ENCODE measurements at regions not wholly inside any gene's neighbourhood (a gene's known extent, or its start where the extent isn't known, plus 50 kb on each side); places are given as distances from the start of the nearest gene placed in this dataset.

DNA sequence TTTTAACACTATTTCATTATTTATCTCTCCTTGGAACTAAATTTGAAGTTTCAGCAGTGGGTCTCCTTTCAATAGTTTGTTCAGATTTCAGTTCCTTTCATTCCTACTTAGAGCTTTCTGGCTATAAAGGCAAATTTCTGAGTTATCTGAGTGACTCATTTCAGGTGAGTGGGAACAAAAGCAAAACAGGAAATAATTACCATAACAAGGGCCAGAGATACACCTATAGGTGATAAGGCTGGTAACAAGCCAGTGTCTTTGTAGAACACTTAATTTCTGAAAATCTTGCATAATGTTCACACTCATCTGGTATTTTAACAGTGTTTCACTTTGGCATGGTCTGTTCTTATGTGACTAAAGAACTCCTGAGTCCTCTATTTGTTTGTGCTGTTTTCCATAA lies 64.5 kb upstream of the PRRC2C start:
- POLR2A ChIA-PET: no interaction called here

More for the DNA sequence above, 64.5 kb upstream of the PRRC2C start:
- Histone ChIP-seq H3K9me1 (replicated peaks; ENCODE audit: control insufficient read depth, extremely low read depth, insufficient read depth, low read length) (no peaks in the 10 kb centered on the region), H3K9ac (replicated peaks; ENCODE audit: extremely low read depth, insufficient read depth, low read length) (no peak overlapping the region), H3K36me3 (ENCODE audit: control insufficient read depth in 2 of 2, extremely low read depth in 1 of 2, insufficient read depth in 2 of 2, low read length in 2 of 2) (no peaks in the 10 kb centered on the region), H3K9me3 (replicated peaks; ENCODE audit: control insufficient read depth, insufficient read depth, low read length) (no peaks in the 10 kb centered on the region), H3K4me3 (replicated peaks in 1 of 3; ENCODE audit: insufficient read depth in 1 of 3, low read depth in 1 of 3, low read length in 3 of 3) (no peak overlapping the region), H3K27ac (ENCODE audit: insufficient read depth, low read depth, low read length) (no peak overlapping the region), H3K27me3 (ENCODE audit: control insufficient read depth in 2 of 2, insufficient read depth in 2 of 2, low read length in 2 of 2) (no peaks in the 10 kb centered on the region), H3K79me2 (ENCODE audit: control insufficient read depth, insufficient read depth, low read length) (no peaks in the 10 kb centered on the region), H3K4me1 (ENCODE audit: control insufficient read depth, extremely low read depth, insufficient read depth, low read length) (peaks cover 4% of the 10 kb centered on the region), H2AFZ (ENCODE audit: low read depth, low read length) (no peak overlapping the region), H3K4me2 (ENCODE audit: insufficient read depth, low read length) (no peak overlapping the region), H4K20me1 (replicated peaks; ENCODE audit: control insufficient read depth, extremely low read depth, insufficient read depth, low read length) (no peaks in the 10 kb centered on the region)
- no TSS peak for BruUV-seq (replicated peaks)
- no peak for DNase-seq (ENCODE audit: low read depth, low spot score)
- intact Hi-C loops (cut with micrococcal nuclease) (no loop called here), dilution Hi-C loops (cut with MboI; ENCODE audit: extremely low pct_ligation_motif_present, low sequenced_read_pairs) (no loop called here)
- TF ChIP-seq, protein P1, sequence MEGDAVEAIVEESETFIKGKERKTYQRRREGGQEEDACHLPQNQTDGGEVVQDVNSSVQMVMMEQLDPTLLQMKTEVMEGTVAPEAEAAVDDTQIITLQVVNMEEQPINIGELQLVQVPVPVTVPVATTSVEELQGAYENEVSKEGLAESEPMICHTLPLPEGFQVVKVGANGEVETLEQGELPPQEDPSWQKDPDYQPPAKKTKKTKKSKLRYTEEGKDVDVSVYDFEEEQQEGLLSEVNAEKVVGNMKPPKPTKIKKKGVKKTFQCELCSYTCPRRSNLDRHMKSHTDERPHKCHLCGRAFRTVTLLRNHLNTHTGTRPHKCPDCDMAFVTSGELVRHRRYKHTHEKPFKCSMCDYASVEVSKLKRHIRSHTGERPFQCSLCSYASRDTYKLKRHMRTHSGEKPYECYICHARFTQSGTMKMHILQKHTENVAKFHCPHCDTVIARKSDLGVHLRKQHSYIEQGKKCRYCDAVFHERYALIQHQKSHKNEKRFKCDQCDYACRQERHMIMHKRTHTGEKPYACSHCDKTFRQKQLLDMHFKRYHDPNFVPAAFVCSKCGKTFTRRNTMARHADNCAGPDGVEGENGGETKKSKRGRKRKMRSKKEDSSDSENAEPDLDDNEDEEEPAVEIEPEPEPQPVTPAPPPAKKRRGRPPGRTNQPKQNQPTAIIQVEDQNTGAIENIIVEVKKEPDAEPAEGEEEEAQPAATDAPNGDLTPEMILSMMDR (IDR thresholded peaks at IDR 0.05; ENCODE audit: extremely low read depth in 1 of 2, insufficient read depth in 1 of 2, low read depth in 1 of 2, low read length in 2 of 2): no peak
- no peak for TF ChIP-seq POLR2A (IDR thresholded peaks at IDR 0.05; ENCODE audit: low read depth, low read length)
- TF ChIP-seq EZH2 (IDR thresholded peaks at IDR 0.05; ENCODE audit: borderline replicate concordance, low read depth, low read length, severe bottlenecking): no peak
- TF ChIP-seq JUN (IDR thresholded peaks at IDR 0.05; ENCODE audit: borderline replicate concordance, insufficient read depth, insufficient read length, low read depth): no peak
- no peak for TF ChIP-seq GATA2 (IDR thresholded peaks at IDR 0.05; ENCODE audit: insufficient read depth, insufficient read length, low read depth, low read length)
- TF ChIP-seq, protein P2, sequence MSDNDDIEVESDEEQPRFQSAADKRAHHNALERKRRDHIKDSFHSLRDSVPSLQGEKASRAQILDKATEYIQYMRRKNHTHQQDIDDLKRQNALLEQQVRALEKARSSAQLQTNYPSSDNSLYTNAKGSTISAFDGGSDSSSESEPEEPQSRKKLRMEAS (IDR thresholded peaks at IDR 0.05; ENCODE audit: insufficient read depth, insufficient read length): no peak
- no peak for TF ChIP-seq POLR2AphosphoS5 (IDR thresholded peaks at IDR 0.05; ENCODE audit: insufficient read depth, low read depth, low read length)
- TF ChIP-seq MYC (IDR thresholded peaks at IDR 0.05; ENCODE audit: low read depth, low read length): no peak
- TF ChIP-seq FOS (IDR thresholded peaks at IDR 0.05; ENCODE audit: borderline replicate concordance, insufficient read depth, low read length): no peak
- no peak for FAIRE-seq
- CTCF ChIA-PET: no interaction called here
